ENCODE measurements at regions not wholly inside any gene's neighbourhood (a gene's known extent, or its start where the extent isn't known, plus 50 kb on each side); places are given as distances from the start of the nearest gene placed in this dataset.

- ChIA-PET CTCF (no interaction called here), POLR2A (no interaction called here)
- no peaks in the 10 kb centered on the region; the same call in 2 of the 3 replicates for H3K9me3 ChIP-seq
- no peak for DNase-seq (ENCODE audit: low read depth in 1 of 2, low spot score in 1 of 2)
- no peak for ATAC-seq
- WGBS (ENCODE audit: missing lambda C conversion rate): 2% methylated on average over 3 of the region's 3 CpGs
- H3K4me2 ChIP-seq: no peak overlapping the region
- TF ChIP-seq HOXA7 (CRISPR knock-in tag; IDR thresholded peaks at IDR 0.05) (no peak), CTCF (IDR thresholded peaks at IDR 0.05) (no peak), NPAS2 (CRISPR knock-in tag; IDR thresholded peaks at IDR 0.05; ENCODE audit: borderline replicate concordance) (no peak), MAFK (IDR thresholded peaks at IDR 0.05; ENCODE audit: partially characterized antibody) (peak; percentile 56), MYC (IDR thresholded peaks at IDR 0.05; ENCODE audit: borderline replicate concordance, low read length) (no peak)
- no peak overlapping the region for H3K27ac ChIP-seq
- no peaks in the 10 kb centered on the region for H3K4me1 ChIP-seq
- no peak overlapping the region for H3K4me3 ChIP-seq
- no peak for FAIRE-seq
Measured at GRCh38 chr9:1676771-1677170, 338.4 kb upstream of the SMARCA2 start.

GRCh38 chr9:1683951-1684350, 331.2 kb upstream of the SMARCA2 start:
- CTCF ChIA-PET: no interaction called here
- FAIRE-seq (no peak), ATAC-seq (no peak), DNase-seq (ENCODE audit: low read depth in 1 of 2, low spot score in 1 of 2) (no peak)
- Histone ChIP-seq H3K4me3 (no peak overlapping the region), H3K4me1 (no peaks in the 10 kb centered on the region), H3K4me2 (no peak overlapping the region), H3K9me3 (no peaks in the 10 kb centered on the region), H3K27ac (no peak overlapping the region)
- POLR2A ChIA-PET: no interaction called here
- 4% methylated on average over 2 of the region's 2 CpGs for WGBS (ENCODE audit: missing lambda C conversion rate)
- TF ChIP-seq ZC3H11A (IDR thresholded peaks at IDR 0.05) (no peak), JUN (IDR thresholded peaks at IDR 0.05) (no peak), CEBPB (IDR thresholded peaks at IDR 0.05) (no peak)

GRCh38 chr9:1698991-1699390, 316.2 kb upstream of the SMARCA2 start:
- ATAC-seq (no peak), FAIRE-seq (no peak), DNase-seq (ENCODE audit: low read depth in 1 of 2, low spot score in 1 of 2) (no peak)
- H3K27ac ChIP-seq: no peak overlapping the region
- POLR2A ChIA-PET: no interaction called here
- H3K4me3 ChIP-seq: no peak overlapping the region
- H3K4me2 ChIP-seq: no peak overlapping the region
- TF ChIP-seq NFE2L2 (conservative IDR thresholded peaks at IDR 0.05; ENCODE audit: low read length) (no peak), EP300 (IDR thresholded peaks at IDR 0.05) (no peak), MYC (IDR thresholded peaks at IDR 0.05; ENCODE audit: borderline replicate concordance, low read length) (no peak), JUN (IDR thresholded peaks at IDR 0.05) (no peak), JUNB (IDR thresholded peaks at IDR 0.05) (no peak), FOXS1 (CRISPR knock-in tag; IDR thresholded peaks at IDR 0.05) (no peak), GATA3 (IDR thresholded peaks at IDR 0.05; ENCODE audit: borderline replicate concordance) (no peak), MAX (IDR thresholded peaks at IDR 0.05) (no peak)
- H3K4me1 ChIP-seq: no peaks in the 10 kb centered on the region
- no peaks in the 10 kb centered on the region for H3K9me3 ChIP-seq
- WGBS (ENCODE audit: missing lambda C conversion rate): 11% methylated on average over 5 of the region's 5 CpGs
- CTCF ChIA-PET: no interaction called here

GRCh38 chr9:1701113-1701512, 314.0 kb upstream of the SMARCA2 start:
- ATAC-seq (no peak), FAIRE-seq (no peak), DNase-seq (ENCODE audit: low read depth in 1 of 2, low spot score in 1 of 2) (peak in 1 of 2 experiments; percentile 28)
- no peak overlapping the region for H3K27ac ChIP-seq
- CTCF ChIA-PET: interaction anchor here (0.7 kb wide), 1 partner anchor 139 kb away, joined by 3 read pairs; no protein-coding TSS in a partner anchor
- no peak overlapping the region for H3K4me3 ChIP-seq
- H3K4me1 ChIP-seq: no peaks in the 10 kb centered on the region
- TF ChIP-seq HDAC2 (IDR thresholded peaks at IDR 0.05): no peak
- no peak for TF ChIP-seq ZFP36 (IDR thresholded peaks at IDR 0.05; ENCODE audit: borderline replicate concordance, partially characterized antibody)
- TF ChIP-seq HOXB13 (CRISPR knock-in tag; IDR thresholded peaks at IDR 0.05; ENCODE audit: low read depth): no peak
- no peak for TF ChIP-seq RCOR1 (IDR thresholded peaks at IDR 0.05; ENCODE audit: low read depth, low read length)
- TF ChIP-seq HOXA7 (CRISPR knock-in tag; IDR thresholded peaks at IDR 0.05): no peak
- TF ChIP-seq FOSL2 (IDR thresholded peaks at IDR 0.05): no peak
- no peak for TF ChIP-seq FOSL2 (CRISPR knock-in tag; IDR thresholded peaks at IDR 0.05)
- no peak for TF ChIP-seq USF2 (IDR thresholded peaks at IDR 0.05)
- TF ChIP-seq ESRRA (IDR thresholded peaks at IDR 0.05; ENCODE audit: borderline replicate concordance, low read length): no peak
- TF ChIP-seq RFX5 (IDR thresholded peaks at IDR 0.05): no peak
- TF ChIP-seq MAFK (IDR thresholded peaks at IDR 0.05; ENCODE audit: partially characterized antibody): no peak
- no peak overlapping the region for H3K4me2 ChIP-seq
- 4% methylated on average over 2 of the region's 2 CpGs for WGBS (ENCODE audit: missing lambda C conversion rate)
- POLR2A ChIA-PET: no interaction called here
- no peaks in the 10 kb centered on the region for H3K9me3 ChIP-seq

All from A549 (cell line).